ENCODE measurements at regions not wholly inside any gene's neighbourhood (a gene's known extent, or its start where the extent isn't known, plus 50 kb on each side); places are given as distances from the start of the nearest gene placed in this dataset.

DNA sequence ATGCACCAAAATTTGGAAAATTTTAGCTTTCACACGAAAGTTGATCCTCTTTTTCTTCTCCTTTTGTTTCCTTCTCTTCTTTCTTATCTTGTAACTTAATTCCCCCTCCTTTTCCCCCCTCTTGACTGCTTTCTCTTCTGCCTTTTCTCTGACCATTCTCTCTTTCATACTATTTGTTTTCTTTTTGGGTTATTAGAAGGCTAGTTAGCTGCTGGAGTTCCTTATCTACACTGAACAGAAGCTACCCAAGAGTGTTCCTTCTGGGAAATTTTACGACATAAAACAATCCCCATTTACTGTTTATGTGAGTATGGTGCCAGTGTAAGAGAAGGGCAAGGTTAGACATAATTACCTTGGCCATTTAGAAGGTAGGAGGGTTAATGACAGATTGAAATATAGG lies 218.4 kb upstream of the DTNA start (continued):
- no peak for TF ChIP-seq RNF2 (IDR thresholded peaks at IDR 0.05; ENCODE audit: borderline replicate concordance, low read depth, low read length, missing control alignments, poor library complexity, severe bottlenecking)
- TF ChIP-seq SP4 (IDR thresholded peaks at IDR 0.05; ENCODE audit: low read length): no peak
- TF ChIP-seq, protein P1, sequence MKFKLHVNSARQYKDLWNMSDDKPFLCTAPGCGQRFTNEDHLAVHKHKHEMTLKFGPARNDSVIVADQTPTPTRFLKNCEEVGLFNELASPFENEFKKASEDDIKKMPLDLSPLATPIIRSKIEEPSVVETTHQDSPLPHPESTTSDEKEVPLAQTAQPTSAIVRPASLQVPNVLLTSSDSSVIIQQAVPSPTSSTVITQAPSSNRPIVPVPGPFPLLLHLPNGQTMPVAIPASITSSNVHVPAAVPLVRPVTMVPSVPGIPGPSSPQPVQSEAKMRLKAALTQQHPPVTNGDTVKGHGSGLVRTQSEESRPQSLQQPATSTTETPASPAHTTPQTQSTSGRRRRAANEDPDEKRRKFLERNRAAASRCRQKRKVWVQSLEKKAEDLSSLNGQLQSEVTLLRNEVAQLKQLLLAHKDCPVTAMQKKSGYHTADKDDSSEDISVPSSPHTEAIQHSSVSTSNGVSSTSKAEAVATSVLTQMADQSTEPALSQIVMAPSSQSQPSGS (IDR thresholded peaks at IDR 0.05; ENCODE audit: low read length): no peak
- TF ChIP-seq NANOG (IDR thresholded peaks at IDR 0.05; ENCODE audit: insufficient read depth, low read depth, low read length, poor library complexity, severe bottlenecking): no peak
- no peak for TF ChIP-seq FOSL1 (IDR thresholded peaks at IDR 0.05; ENCODE audit: insufficient read depth, low read depth, low read length)
